RWPE1 (cell line): ENCODE measurements at regions not wholly inside any gene's neighbourhood (a gene's known extent, or its start where the extent isn't known, plus 50 kb on each side); places are given as distances from the start of the nearest gene placed in this dataset.
"Not testable (repeated sequence)": the region's sequence is repeated elsewhere in the genome, so short reads cannot be mapped to it uniquely, and the experiment has no call there.

Source experiments
- CTCF ChIA-PET: fragments of 350-600 bp; sonication (Branson Sonifier 250); formaldehyde crosslinking; extraction: SDS; loops from one replicate; lab custom pipeline; 2021; lab: Yijun Ruan, JAX
- POLR2A ChIA-PET: fragments of 400-600 bp; formaldehyde crosslinking; extraction: SDS; loops from one replicate; lab custom pipeline; 2020; ENCODE audit warnings: antibody characterized with exemption; ENCODE audit not compliant: low non-redundant PET; lab: Yijun Ruan, JAX
- DNase-seq: peaks from one replicate; pipeline ENCODE4 v3.0.0; 2012; ENCODE audit warnings: low spot score
- H3K27ac ChIP-seq: fragments of 450-650 bp; 2 replicates; pipeline ENCODE4 v1.5.1; 2017
- CTCF ChIP-seq: fragments of 450-650 bp; conservative IDR thresholded peaks from 2 replicates; pipeline ENCODE4 v1.5.1; 2017; ENCODE audit warnings: low read depth, mild to moderate bottlenecking

GRCh38 chr10:124172181-124172916 lies 79.0 kb upstream of the CHST15 start:
- POLR2A ChIA-PET = no interaction called here
- H3K27ac ChIP-seq = no peak overlapping the region
- DNase-seq = no peak
- CTCF ChIA-PET = interaction anchor here (0.5 to 0.6 kb wide), 2 partner anchors 65 to 178 kb away, joined by 3 to 4 read pairs; no protein-coding TSS in a partner anchor
- TF ChIP-seq CTCF = no peak

DNA sequence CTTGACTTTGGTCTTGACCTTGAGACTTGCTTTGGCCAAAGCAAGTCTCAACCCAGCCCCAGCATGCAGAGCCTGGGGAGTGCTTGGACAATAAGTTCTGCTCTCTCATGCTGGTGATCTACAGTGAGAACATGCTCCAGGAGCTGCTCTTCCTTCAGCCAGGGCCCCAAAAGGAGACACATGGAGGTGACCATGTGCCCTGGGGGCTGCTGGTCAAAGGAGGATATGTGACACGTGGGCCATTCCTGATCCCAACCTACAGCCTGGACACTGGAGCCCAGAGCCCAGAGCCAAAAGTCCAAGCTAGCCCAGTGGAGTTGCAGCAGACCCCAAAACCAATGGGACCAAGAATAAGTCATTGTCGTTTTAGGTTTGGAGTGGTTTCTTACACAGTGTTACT lies 78.2 kb upstream of the CHST15 start:
- ChIA-PET POLR2A (no interaction called here), CTCF (interaction anchor here (0.6 kb wide), 1 partner anchor 67 kb away, joined by 3 read pairs; no protein-coding TSS in a partner anchor)
- no peak overlapping the region for H3K27ac ChIP-seq
- TF ChIP-seq CTCF = no peak
- DNase-seq = no peak

GRCh38 chr10:124170631-124171030 lies 77.2 kb upstream of the CHST15 start:
- no peak for TF ChIP-seq CTCF
- CTCF ChIA-PET = interaction anchor here (0.6 kb wide), 1 partner anchor 68 kb away, joined by 3 read pairs; no protein-coding TSS in a partner anchor
- H3K27ac ChIP-seq = no peak overlapping the region
- no peak for DNase-seq
- POLR2A ChIA-PET = no interaction called here

DNA sequence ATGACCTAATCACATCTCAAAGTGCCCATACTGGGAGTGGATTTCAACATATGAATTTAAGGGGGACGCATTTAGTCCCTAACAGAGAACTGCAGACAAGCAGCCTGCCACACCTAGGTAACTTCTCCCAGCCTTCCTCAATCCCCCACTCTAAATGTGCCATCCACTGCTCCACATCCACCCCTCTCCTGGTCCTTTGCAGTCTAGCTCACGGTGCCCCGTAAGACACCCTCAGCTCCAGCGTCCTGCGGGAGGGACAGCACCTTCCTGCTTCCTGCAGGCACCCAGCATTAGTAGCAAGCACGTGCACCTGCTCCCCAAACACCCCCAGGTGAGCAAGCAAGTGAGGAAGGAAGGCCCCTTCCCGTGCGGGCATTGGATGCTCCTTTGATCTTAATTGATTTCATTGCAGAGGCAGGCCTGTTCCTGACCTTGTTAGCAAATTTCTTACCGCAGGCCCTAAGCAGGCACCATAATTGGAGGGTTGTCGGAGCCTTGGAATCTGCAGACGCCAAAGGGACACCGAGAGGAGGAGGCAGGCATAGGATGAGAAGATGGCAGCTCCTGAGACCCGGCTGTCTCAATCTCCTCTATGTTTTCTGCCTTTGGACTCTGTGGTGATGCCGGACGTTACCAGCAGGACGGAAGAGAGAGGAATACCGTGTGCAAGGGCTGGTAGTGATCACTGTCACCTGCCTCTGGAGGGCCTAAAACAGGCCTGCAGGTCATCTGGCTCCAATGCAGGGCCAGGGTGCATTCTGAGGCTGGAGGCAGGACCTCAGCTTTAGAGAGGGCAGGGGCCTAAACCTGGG lies 75.8 kb upstream of the CHST15 start:
- CTCF ChIA-PET = interaction anchor here (0.6 kb wide), 1 partner anchor 17 kb away, joined by 4 read pairs; no protein-coding TSS in a partner anchor
- no peak for TF ChIP-seq CTCF
- POLR2A ChIA-PET = interaction anchor here (0.8 kb wide), 1 partner anchor 153 kb away, joined by 3 read pairs; no protein-coding TSS in a partner anchor

DNA sequence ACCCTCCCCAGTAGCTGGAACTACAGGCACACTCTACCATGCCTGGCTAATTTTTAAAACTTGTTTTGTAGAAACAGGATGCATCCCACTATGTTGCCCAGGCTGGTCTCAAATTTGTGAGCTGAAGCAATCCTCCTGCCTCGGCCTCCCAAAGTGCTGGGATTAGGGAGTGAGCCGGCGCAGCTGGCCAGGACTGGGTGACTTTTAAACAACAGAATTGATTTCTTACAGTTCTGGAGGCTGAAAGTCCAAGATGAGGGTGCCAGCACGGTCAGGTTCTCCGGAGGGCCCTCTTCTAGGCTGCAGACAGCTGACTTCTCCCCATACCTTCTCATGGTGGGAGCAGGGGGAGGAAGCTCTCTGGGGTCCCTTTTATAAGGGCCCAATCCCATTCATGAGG lies 75.2 kb upstream of the CHST15 start:
- no peak overlapping the region for H3K27ac ChIP-seq
- TF ChIP-seq CTCF = no peak
- POLR2A ChIA-PET = interaction anchor here (0.8 kb wide), 1 partner anchor 154 kb away, joined by 3 read pairs; no protein-coding TSS in a partner anchor
- CTCF ChIA-PET = interaction anchor here (0.7 kb wide), 1 partner anchor 18 kb away, joined by 6 read pairs; no protein-coding TSS in a partner anchor
- no peak for DNase-seq

More for the DNA sequence above, 75.8 kb upstream of the CHST15 start:
- no peak overlapping the region for H3K27ac ChIP-seq
- DNase-seq = no peak

DNA sequence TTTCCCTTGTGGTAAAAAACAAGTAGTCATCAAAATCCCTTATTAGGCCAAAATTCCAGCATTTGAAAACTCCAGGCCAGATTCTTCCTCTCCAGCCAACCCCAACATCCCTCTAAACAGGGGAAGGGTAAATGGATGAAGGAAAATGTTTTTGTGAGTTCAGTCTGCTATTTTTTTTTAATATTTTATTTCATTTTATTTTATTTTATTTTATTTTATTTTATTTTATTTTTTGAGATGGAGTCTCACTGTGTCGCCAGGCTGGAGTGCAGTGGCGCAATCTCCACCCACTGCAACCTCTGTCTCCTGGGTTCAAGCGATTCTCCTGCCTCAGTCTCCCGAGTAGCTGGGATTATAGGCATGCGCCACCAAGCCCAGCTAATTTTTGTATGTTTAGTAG lies 74.5 kb upstream of the CHST15 start:
- POLR2A ChIA-PET, DNase-seq, H3K27ac ChIP-seq: not testable (repeated sequence)
- CTCF ChIA-PET = interaction anchor here (0.7 kb wide), 1 partner anchor 18 kb away, joined by 6 read pairs; no protein-coding TSS in a partner anchor
